Ovary (tissue), 7 donors: ENCODE measurements at regions not wholly inside any gene's neighbourhood (a gene's known extent, or its start where the extent isn't known, plus 50 kb on each side); places are given as distances from the start of the nearest gene placed in this dataset.

Experiments used
- DNase-seq, 5 donors: peaks; one replicate each; pipeline ENCODE4 v3.0.0-alpha.2; 2019 to 2020
- H3K27ac ChIP-seq, 2 donors: fragments of 200-600 bp; one replicate each; pipeline versions ENCODE4 v1.5.1 to v1.8.0; 2019 to 2022
- H3K27me3 ChIP-seq: fragments of 200-600 bp; one replicate; pipeline ENCODE4 v1.8.0; 2022
- H3K36me3 ChIP-seq: fragments of 200-600 bp; sonication (generic); one replicate; pipeline ENCODE4 v1.5.1; 2019
- H3K4me1 ChIP-seq: one replicate; pipeline ENCODE4 v1.8.1; 2013; ENCODE audit warnings: mild to moderate bottlenecking, moderate library complexity; ENCODE audit not compliant: insufficient read depth
- H3K4me3 ChIP-seq: fragments of 200-600 bp; sonication (generic); one replicate; pipeline ENCODE4 v1.5.1; 2017
- H3K9me3 ChIP-seq, 2 donors: fragments of 200-600 bp in 1 of 2; sonication (generic) in 1 of 2; one replicate each; pipeline versions ENCODE4 v1.5.1 to v1.8.1; 2013 to 2019; ENCODE audit warnings: mild to moderate bottlenecking in 1 of 2, moderate library complexity in 1 of 2
- EP300 ChIP-seq: sonication (generic); formaldehyde crosslinking; IDR thresholded peaks from one replicate; pipeline ENCODE4 v1.6.1; 2017; ENCODE audit warnings: antibody characterized with exemption
- POLR2A ChIP-seq: fragments of 450-650 bp; IDR thresholded peaks from one replicate; pipeline ENCODE4 v1.6.1; 2017; ENCODE audit warnings: antibody characterized with exemption, mild to moderate bottlenecking, moderate library complexity
- WGBS, 3 donors: extraction: QIAGEN DNeasy Blood & Tissue Kit in 1 of 3; methylation state at CpG; one replicate each; pipeline versions ENCODE4 v1.1.5 to v1.1.7; 2013 to 2017; 5-methylcytosine and 5-hydroxymethylcytosine counted together
- intact Hi-C, 4 donors: fragments of 100-400 bp; cut with DNase I; formaldehyde crosslinking; loops; one replicate each; pipeline versions ENCODE4 v1.11.0 to v1.15.1; 2022 to 2023
- TF ChIP-seq, protein P1 (sequence below), 3 donors: fragments of 450-650 bp in 2 of 3; fragments of 200-600 bp in 1 of 3; IDR thresholded peaks; one replicate each; pipeline versions ENCODE4 v1.5.1 to v1.8.0; 2016 to 2022; ENCODE audit warnings: antibody characterized with exemption in 3 of 3, mild to moderate bottlenecking in 1 of 3
- donor health status: DM: no; HTN: no; CAD: no; lungs with moderate emphysema.
- donor health status: DM: no; HTN: no; CAD: no.
- donor health status: Bipolar disorder and iron deficiency.
- donor health status: DM: no; HTN: no; CAD: no.
- donor health status: DM: yes; HTN: yes; CAD: no.

DNA sequence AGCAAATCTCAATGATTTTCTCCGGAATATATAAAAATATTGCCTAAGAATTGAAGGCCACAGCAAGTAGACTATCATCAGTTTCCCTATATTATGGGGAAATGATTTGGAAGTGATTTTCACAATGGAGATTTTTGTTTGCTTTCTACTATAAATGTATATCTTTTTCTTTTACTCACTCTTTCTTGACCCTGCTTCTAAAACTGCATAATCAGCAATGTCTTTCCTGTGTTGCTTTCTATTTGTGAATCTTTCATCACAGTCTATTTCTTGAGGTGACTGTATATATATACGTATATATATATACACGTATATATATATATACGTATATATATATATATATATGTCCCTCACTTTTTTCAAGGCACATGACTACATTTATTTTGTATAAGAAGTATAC is 622.6 kb downstream of the DTWD2 start:
- WGBS, 3 donors, result 62 to 78% (median 77%) methylated on average over 4 of the region's 4 CpGs
- Histone ChIP-seq H3K27me3 (no peaks in the 10 kb centered on the region), H3K9me3 (no peaks in the 10 kb centered on the region), H3K4me3 (no peak overlapping the region), H3K27ac (no peak overlapping the region), H3K4me1 (no peaks in the 10 kb centered on the region), H3K36me3 (no peaks in the 10 kb centered on the region)
- no peak for TF ChIP-seq EP300
- TF ChIP-seq, protein P1, sequence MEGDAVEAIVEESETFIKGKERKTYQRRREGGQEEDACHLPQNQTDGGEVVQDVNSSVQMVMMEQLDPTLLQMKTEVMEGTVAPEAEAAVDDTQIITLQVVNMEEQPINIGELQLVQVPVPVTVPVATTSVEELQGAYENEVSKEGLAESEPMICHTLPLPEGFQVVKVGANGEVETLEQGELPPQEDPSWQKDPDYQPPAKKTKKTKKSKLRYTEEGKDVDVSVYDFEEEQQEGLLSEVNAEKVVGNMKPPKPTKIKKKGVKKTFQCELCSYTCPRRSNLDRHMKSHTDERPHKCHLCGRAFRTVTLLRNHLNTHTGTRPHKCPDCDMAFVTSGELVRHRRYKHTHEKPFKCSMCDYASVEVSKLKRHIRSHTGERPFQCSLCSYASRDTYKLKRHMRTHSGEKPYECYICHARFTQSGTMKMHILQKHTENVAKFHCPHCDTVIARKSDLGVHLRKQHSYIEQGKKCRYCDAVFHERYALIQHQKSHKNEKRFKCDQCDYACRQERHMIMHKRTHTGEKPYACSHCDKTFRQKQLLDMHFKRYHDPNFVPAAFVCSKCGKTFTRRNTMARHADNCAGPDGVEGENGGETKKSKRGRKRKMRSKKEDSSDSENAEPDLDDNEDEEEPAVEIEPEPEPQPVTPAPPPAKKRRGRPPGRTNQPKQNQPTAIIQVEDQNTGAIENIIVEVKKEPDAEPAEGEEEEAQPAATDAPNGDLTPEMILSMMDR (IDR thresholded peaks at IDR 0.05), result no peak
- TF ChIP-seq POLR2A, result no peak
- intact Hi-C loops, result no loop called here
- DNase-seq, result no peak

DNA sequence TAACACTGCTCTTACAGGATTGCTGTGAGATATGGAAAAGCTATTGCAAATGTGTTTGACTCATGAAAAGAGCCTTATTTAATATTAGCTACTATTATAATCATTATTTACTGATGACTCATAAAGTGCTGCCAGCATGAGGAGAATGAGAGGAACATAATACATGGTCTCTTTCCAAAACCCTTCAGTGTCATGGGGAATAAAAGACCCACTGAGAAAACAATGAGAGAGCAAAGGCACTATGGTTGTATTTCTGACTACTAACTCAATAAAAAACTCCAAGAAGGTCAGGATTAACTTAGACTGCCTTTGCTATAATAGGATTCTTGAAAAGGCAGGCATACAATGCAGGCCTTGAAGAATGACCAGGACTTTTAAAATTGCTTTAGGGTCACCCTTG is 633.5 kb downstream of the DTWD2 start:
- TF ChIP-seq POLR2A (no peak), EP300 (no peak)
- TF ChIP-seq, protein P1 (IDR thresholded peaks at IDR 0.05), result no peak
- no peak for DNase-seq
- no peaks in the 10 kb centered on the region for H3K36me3 ChIP-seq
- intact Hi-C loops, result no loop called here
- H3K4me3 ChIP-seq, result no peak overlapping the region
- no peaks in the 10 kb centered on the region for H3K9me3 ChIP-seq
- H3K27ac ChIP-seq, result no peak overlapping the region
- H3K4me1 ChIP-seq, result peaks cover 2% of the 10 kb centered on the region
- no peaks in the 10 kb centered on the region for H3K27me3 ChIP-seq

DNA sequence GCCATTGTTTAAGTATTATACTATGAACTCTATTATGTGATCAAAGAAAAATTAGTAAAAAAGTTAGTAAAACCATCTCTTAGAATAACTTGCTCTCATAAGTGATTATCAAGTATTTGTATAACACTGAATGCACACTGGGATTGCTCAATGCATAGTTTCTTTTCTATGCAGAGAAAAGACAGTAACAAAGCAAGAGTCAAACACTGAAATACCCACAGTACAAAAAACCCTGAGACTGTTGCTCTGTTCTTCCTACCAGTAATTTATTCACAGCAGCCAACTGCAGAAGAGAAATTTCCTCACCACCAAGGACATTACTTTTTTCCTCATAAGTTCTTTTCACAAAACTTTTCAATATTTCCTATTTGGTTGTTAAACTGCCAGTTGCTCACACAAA is 634.4 kb downstream of the DTWD2 start:
- Histone ChIP-seq H3K9me3 (no peaks in the 10 kb centered on the region), H3K4me3 (no peak overlapping the region), H3K27ac (no peak overlapping the region), H3K36me3 (no peaks in the 10 kb centered on the region), H3K27me3 (no peaks in the 10 kb centered on the region), H3K4me1 (peaks cover 2% of the 10 kb centered on the region)
- intact Hi-C loops, result no loop called here
- TF ChIP-seq POLR2A (no peak), EP300 (no peak)
- TF ChIP-seq, protein P1 (IDR thresholded peaks at IDR 0.05), result no peak
- DNase-seq, result no peak

DNA sequence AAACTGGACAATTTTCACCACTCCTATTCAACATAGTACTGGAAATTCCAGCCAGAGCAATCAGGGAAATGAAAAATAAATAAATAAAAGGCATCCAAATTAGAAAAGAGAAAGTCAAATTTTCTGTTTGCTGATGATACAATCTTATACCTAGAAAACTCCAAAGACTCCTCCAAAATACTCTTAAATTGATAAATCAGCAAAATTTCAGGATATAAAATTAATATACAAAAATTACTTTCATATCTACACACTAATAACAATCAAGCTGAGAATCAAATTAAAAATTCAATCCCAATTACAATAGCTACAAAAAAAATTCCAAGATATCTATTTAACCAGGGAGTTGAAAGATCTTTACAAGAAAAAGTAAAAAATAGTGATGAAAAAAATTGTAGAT is 651.9 kb downstream of the DTWD2 start:
- TF ChIP-seq POLR2A (no peak), EP300 (no peak)
- TF ChIP-seq, protein P1 (IDR thresholded peaks at IDR 0.05), result no peak
- no peak for DNase-seq
- Histone ChIP-seq H3K4me1 (no peaks in the 10 kb centered on the region), H3K36me3 (no peaks in the 10 kb centered on the region), H3K4me3 (no peak overlapping the region), H3K27ac (no peak overlapping the region), H3K9me3 (no peaks in the 10 kb centered on the region), H3K27me3 (no peaks in the 10 kb centered on the region)
- intact Hi-C loops, result no loop called here

DNA sequence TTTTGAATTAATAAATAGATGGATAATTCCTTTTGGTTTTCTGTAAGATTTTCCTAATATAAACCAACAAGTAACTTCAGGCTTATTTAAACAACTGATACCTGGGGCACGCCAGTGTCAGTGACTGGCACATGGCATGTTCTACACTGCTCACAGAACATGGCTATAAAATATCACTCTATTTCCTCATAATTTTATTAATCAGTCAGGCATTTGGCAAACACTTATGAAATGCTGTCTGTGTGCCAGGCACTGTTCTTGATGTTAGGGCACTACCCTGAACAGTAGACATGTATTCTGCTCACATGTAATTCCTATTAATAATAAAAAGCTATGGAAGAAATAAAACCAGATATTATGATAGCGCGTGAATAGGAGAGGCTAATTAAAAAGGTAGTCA is 661.0 kb downstream of the DTWD2 start:
- Histone ChIP-seq H3K36me3 (no peaks in the 10 kb centered on the region), H3K9me3 (no peaks in the 10 kb centered on the region), H3K27ac (no peak overlapping the region), H3K27me3 (no peaks in the 10 kb centered on the region), H3K4me3 (no peak overlapping the region), H3K4me1 (no peaks in the 10 kb centered on the region)
- 97 to 99% (median 98%) methylated on average over 3 of the region's 3 CpGs for WGBS, 3 donors
- intact Hi-C loops, result no loop called here
- no peak for DNase-seq
- TF ChIP-seq POLR2A (no peak), EP300 (no peak)
- TF ChIP-seq, protein P1 (IDR thresholded peaks at IDR 0.05), result no peak
